Choroid plexus epithelial cell (primary cell): ENCODE measurements at regions not wholly inside any gene's neighbourhood (a gene's known extent, or its start where the extent isn't known, plus 50 kb on each side); places are given as distances from the start of the nearest gene placed in this dataset.

ENCODE experiments used
- DNase-seq: peaks from one replicate; pipeline ENCODE4 v3.0.0-alpha.2; 2010; ENCODE audit warnings: low read depth
- H3K4me3 ChIP-seq: 2 replicates; pipeline ENCODE4 v1.5.1; 2011; ENCODE audit warnings: low read depth, mild to moderate bottlenecking, control low read depth, low read length, moderate library complexity
- TF ChIP-seq, protein P1 (sequence below): conservative IDR thresholded peaks from 2 replicates; pipeline ENCODE4 v1.5.1; 2011; ENCODE audit warnings: low read depth, mild to moderate bottlenecking, control low read depth, inconsistent platforms, low read length, moderate library complexity

DNA sequence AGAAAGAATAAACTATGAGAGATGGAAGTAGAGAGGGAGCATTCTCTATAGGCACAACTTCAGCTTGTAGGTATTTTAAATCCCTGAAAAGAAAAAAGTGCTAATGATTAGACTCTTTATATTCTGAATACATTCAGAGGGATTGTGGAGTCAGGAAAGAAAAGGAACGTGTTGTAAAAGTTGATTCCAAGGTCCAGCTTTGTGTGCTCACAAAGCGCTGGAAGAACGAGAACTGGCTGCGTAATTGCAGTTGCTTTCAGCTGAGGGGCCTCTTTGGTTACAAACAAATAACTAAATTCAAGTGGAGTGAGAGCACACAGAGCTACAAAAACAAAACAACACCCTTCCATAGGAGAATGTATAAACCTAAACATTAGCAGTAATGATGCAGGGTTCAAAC is 1040.4 kb upstream of the WWC1 start:
- H3K4me3 ChIP-seq, result no peak overlapping the region
- TF ChIP-seq, protein P1, sequence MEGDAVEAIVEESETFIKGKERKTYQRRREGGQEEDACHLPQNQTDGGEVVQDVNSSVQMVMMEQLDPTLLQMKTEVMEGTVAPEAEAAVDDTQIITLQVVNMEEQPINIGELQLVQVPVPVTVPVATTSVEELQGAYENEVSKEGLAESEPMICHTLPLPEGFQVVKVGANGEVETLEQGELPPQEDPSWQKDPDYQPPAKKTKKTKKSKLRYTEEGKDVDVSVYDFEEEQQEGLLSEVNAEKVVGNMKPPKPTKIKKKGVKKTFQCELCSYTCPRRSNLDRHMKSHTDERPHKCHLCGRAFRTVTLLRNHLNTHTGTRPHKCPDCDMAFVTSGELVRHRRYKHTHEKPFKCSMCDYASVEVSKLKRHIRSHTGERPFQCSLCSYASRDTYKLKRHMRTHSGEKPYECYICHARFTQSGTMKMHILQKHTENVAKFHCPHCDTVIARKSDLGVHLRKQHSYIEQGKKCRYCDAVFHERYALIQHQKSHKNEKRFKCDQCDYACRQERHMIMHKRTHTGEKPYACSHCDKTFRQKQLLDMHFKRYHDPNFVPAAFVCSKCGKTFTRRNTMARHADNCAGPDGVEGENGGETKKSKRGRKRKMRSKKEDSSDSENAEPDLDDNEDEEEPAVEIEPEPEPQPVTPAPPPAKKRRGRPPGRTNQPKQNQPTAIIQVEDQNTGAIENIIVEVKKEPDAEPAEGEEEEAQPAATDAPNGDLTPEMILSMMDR, result no peak
- no peak for DNase-seq

DNA sequence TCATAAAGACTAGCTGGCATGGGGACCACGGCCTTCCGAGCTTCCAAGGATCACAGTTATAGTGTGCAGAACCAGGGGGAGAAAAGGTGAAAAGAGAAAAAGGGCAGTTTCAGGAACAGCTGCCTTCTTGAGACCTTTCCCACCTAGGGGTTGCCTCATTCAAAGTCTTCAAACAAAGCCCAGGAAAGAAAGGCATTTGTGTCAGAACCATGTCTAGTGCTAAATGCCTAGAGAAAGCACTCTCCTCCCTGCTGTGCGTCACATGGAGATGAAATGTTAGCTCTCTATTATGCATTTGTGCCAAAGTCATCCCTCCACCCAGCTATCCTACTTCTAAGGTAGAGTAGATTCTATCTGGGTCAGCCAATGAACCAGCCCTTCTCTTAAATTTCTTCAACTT is 1037.3 kb upstream of the WWC1 start:
- no peak for DNase-seq
- TF ChIP-seq, protein P1, result no peak
- no peak overlapping the region for H3K4me3 ChIP-seq

DNA sequence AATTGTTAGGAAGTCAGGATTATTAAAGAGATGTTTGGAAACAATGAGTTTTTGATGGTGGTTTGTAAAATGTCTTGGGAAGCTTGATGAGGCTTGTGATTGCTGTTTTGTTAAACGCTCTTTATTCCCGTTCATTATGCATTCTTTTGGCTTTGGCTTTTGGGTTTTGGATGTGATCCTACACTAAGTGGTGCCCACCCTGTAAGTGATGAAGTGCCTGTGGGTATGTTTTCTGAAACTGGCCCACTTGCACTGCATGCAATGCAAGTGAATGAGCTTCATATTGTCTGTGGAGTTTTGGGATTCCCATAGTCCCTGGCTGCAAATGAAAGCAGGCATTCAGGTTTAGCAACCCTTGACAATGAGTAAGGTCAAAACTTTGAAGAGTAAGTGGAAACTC is 1035.5 kb upstream of the WWC1 start:
- H3K4me3 ChIP-seq, result no peak overlapping the region
- TF ChIP-seq, protein P1, result no peak
- no peak for DNase-seq

DNA sequence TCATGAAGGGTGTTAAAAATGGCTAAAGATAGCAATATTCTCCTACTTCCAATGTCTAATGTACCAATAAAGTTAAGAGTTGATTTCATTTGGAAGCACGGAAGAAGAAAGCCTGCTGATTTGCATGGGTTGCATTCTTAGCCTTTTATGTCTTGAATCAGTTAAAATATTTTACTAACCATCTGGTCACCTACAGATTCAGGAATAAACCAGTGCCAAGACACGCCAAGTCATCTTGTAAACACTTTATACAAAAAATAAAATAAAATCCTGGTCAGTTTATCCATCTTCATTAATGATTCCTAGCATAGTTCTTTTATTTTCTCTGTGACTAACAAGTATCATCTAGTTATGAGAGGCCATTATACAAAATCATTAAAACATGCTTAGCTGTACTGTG is 1031.6 kb upstream of the WWC1 start:
- no peak overlapping the region for H3K4me3 ChIP-seq
- no peak for DNase-seq

DNA sequence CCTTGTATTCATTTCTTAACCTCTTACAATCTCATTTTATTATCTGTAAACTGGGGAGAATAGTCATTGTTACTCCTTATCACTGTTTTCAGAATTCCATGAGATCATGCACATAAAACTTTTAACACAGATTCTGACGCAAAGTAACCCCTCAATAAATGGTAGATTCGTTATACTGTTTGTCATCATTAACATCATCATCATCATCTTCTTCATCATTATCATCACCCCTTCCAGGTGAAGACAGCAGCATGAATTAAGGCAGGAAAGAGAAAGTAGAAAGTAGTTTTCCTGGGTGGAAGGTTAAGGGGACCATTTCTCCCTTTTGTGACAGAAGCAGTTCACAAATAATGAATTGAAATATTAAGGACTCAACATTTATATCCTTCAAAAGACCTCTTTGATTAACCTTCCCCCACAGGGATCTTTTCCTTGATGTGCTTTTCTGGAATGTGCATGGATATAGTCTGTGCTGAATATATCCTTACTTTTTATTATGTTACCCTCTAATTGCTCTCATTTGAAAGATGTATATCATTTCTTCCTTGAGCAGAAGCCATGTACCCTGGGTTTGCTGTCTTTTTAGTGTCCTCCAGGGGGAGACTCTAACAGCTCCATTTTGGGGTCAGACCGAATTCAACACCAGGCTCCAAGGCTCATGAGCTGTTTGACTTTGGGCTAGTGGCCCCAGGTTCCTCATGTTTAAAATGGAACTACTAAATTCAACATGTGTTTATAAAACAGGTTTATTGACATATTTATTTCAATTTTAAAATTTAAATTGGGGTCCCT is 1029.9 kb upstream of the WWC1 start:
- TF ChIP-seq, protein P1, result peak; percentile 47
- DNase-seq, result peak; percentile 7

More for the DNA sequence above, 1031.6 kb upstream of the WWC1 start:
- TF ChIP-seq, protein P1, result no peak

DNA sequence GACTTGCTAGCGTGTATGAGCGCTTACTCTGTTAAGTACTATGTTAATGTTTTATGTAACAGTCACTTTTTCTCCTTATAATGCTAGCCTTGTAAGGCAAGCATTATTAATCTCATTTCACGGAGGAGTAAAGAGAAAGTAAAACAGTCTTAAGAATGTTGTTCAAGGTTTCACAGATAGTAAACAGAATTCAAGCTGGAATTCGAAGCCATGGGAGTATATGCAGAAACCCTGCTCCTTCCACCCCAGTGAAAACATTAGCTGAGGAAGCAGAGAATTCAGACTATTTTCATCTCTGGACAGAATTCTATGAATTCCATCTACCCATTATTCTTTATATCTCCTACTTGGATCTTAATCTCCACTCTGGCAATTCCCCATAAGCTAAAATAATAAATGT is 1028.3 kb upstream of the WWC1 start:
- TF ChIP-seq, protein P1, result no peak
- H3K4me3 ChIP-seq, result no peak overlapping the region
- no peak for DNase-seq

More for the DNA sequence above, 1029.9 kb upstream of the WWC1 start:
- no peak overlapping the region for H3K4me3 ChIP-seq

DNA sequence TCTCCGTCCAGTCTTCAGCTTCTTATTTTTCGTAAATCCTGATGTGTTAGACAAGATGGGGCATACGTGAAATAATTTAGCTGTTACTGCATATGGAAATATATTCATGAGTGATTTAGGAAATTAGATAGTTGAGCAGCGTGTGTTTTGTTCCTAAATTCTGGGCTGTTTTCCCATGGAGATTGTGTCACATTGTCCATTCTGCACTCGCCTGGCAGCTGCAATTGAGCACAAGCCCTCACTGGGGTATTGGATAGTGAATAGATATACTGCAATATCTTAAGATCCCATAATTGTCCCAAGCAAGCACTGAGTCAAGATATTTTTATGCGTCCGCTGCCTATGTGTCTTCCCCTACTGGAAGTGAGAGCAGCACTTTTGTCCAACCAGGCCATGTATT is 1027.1 kb upstream of the WWC1 start:
- H3K4me3 ChIP-seq, result no peak overlapping the region
- no peak for DNase-seq
- TF ChIP-seq, protein P1, result no peak
